Lower leg skin (tissue), 3 donors: ENCODE measurements at regions not wholly inside any gene's neighbourhood (a gene's known extent, or its start where the extent isn't known, plus 50 kb on each side); places are given as distances from the start of the nearest gene placed in this dataset.

ENCODE experiments used
- CTCF ChIP-seq, 3 donors: fragments of 450-650 bp; IDR thresholded peaks; one replicate each; pipeline ENCODE4 v1.5.1; 2016; ENCODE audit warnings: antibody characterized with exemption in 3 of 3, mild to moderate bottlenecking in 3 of 3, moderate library complexity in 2 of 3
- POLR2A ChIP-seq, 2 donors: fragments of 450-650 bp; IDR thresholded peaks; one replicate each; pipeline ENCODE4 v1.6.1; 2016 to 2017; ENCODE audit warnings: antibody characterized with exemption in 2 of 2, mild to moderate bottlenecking in 1 of 2, moderate library complexity in 1 of 2

GRCh38 chr22:48840112-48840949 is 987.3 kb downstream of the BRD1 start:
- TF ChIP-seq CTCF (IDR thresholded peaks at IDR 0.05), result no peak
- TF ChIP-seq POLR2A (IDR thresholded peaks at IDR 0.05), result no peak
